NAMALWA (cell line): ENCODE measurements at regions not wholly inside any gene's neighbourhood (a gene's known extent, or its start where the extent isn't known, plus 50 kb on each side); places are given as distances from the start of the nearest gene placed in this dataset.
A peak's percentile ranks its signal among the peaks of the same experiment; 100 is the strongest.
"Not testable (repeated sequence)": the region's sequence is repeated elsewhere in the genome, so short reads cannot be mapped to it uniquely, and the experiment has no call there.

Experiments
- DNase-seq: peaks from one replicate; pipeline ENCODE4 v3.0.0-alpha.2; 2015; ENCODE audit warnings: low spot score

DNA sequence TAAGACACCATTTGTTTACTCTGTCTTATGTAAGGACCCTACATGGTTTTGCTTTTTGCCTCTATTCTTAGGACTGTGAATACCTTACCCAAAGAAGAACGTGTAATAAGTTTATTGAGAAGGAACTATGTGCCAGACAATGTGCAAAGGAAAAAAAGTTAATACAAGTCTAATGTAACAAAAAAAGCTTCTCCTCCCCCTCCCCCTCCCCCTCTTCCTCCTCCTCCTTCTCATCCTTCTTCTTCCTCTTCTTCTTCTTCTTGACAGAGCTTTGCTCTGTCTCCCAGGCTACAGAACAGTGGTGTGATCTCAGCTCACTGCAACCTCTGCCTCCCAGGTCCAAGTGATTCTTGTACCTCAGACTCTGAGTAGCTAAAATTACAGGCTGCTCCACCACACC is 50.9 kb upstream of the MITF start:
- DNase-seq: no peak

GRCh38 chr3:69687641-69688040 is 51.6 kb upstream of the MITF start:
- DNase-seq: no peak

DNA sequence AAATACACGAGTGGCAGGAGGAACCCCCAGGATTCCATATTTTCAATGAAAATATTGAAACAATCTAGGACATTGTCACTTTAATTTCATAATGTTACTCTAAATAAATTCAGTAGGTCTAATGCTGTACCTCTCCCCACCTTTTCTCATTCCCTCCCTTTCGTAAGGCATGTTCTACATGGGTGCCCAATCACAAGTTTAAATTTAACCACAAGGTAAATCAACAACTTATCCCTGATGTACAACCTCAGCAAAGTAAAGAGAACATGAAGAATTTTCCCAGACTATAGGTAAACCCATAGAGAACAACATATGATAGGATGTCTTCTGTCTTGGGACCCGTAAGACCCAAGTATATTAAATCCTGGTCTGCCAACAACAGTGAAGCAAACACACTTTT is 53.2 kb upstream of the MITF start:
- no peak for DNase-seq

GRCh38 chr3:69684309-69684961 is 54.8 kb upstream of the MITF start:
- DNase-seq: no peak

DNA sequence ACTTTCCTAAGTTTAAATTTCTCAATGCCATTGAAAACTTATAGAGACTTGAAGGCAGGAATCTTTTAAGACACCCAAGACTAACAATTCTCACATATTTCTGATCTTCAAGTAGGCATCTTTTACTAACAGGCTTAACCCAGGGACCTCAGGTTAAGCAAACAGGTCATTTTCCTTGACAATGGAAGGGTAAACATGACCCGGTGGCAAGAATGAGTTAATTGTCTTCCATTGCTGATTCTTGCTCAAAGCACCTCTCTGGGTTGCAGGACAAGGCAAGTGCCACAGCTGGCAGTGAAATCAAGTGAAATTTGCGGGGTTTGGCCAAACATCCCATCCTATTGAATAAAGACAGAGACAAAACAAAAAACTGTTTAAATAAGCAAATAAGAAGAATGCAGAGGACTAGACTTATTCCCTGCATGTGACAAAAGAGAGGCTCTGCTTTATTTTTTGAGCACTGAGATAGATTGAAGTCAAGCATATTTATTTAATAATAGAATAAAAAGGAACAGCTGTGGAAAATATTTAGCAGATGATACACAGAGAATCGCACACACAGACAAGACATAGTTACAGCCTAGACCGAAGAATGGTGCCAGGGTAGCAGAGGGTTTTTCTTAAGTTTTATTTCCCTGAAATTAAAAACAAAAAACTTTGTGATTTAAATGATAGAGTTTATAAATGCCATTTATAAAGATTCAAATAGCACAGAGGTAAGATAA is 56.0 kb upstream of the MITF start:
- no peak for DNase-seq

DNA sequence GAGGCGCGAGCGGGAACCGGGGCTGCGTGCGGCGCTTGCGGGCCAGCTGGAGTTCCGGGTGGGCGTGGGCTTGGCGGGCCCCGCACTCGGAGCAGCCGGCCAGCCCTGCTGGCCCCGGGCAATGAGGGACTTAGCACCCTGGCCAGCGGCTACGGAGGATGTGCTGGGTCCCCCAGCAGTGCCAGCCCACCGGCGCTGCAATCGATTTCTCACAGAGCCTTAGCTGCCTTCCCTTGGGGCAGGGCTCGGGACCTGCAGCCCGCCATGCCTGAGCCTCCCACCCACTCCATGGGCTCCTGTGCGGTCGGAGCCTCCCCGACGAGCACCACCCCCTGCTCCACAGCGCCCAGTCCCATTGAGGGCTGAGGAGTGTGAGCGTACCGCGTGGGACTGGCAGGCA is 61.8 kb upstream of the MITF start:
- not testable (repeated sequence) for DNase-seq

GRCh38 chr3:69675786-69676530 is 63.3 kb upstream of the MITF start:
- DNase-seq: no peak

DNA sequence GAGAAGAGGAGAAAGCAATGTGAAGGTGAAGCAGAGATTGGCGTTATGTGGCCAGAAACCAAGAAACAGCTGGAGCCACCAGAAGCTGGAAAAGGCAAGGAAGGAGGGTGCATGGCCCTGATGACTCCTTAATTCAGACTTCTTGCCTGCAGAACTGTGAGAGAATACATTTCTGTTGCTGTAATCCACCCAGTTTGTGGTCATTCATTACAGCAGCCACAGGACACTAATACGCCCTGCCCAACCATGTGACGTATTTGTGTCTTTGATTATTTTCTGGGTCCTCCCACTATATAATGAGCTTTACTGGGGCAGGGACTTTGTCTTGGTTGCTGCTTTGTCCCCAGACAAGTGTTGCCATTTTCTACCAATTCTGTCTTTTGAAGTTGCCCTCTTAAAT is 64.5 kb upstream of the MITF start:
- DNase-seq: no peak

DNA sequence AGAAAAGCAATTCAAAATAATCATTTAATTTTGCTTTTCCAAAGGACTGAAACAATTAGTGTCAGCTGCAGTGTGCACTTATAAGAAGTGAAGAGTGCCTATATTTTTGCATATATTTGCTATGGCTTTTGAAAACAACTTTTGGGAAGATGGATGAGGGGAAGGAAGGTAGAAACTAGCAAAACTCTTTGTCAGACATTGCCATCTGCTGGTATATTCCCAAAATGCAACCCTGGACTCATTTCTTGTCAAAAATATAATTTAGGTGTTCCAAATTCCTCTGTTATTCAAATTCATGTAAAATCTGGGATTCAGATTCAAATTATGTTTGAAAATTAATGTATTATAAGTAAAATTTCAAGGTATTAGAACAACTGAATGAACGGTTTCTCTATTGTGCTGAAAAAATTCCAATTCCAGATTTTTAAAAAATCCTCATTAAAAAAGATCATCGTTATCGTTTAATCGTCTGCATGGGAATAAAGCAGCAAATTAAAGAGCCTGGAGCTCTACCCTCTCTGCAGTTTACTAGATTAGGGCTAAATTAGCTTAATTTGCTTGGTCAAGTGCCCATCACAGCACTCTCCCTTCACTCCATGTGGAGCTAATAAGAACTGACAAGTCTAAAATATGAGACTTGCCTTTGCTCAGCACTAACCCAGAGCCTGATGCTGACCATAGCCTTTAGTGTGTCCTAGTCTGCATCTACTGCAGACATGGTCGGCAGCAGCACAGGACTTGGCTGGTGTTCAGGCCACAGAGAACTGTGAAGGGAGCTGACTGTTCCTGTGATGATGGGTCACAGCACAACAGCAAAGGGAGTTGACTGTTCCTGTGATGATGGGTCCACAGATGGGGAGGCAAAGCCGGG is 67.9 kb upstream of the MITF start:
- DNase-seq: peak; percentile 40

- DNase-seq: no peak
These were observed 70.2 kb upstream of the MITF start for GRCh38 chr3:69669070-69669469.

- DNase-seq: no peak
These were observed 74.1 kb upstream of the MITF start for GRCh38 chr3:69665026-69665737.

GRCh38 chr3:69660631-69661030 is 78.6 kb upstream of the MITF start:
- no peak for DNase-seq

DNA sequence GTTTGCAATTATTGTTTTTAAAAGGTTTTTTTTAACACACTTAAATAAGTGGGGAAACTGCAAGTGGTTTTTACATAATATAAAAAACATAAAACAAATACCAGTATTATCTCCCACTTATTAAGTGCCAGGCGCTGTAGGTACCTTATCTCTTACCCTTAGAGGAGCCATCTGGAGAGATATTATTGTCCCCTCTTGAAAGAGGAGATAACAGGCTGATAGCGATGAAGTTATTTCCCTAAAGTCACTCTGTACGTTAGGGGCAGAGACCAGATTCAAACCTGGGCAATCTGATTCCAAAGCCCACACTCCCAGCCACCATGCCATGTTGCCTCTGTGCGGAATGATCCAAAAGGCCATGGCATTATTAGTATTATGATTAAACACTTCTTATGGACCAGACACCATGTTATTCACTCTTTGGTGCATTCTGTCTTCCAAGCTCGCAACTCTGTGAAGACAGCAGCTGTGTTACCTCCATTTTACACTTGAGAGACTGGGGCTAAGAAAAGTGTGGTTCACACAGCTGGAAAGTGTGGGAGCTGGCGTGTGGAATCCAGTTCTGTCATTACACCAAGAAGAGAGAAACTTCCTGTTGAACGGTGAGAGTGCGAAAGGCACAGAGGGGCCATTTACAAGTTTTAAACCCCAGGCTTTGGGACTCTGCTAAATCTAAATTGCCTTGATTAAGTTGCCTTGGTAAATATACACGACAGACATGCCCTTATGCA is 79.9 kb upstream of the MITF start:
- no peak for DNase-seq

DNA sequence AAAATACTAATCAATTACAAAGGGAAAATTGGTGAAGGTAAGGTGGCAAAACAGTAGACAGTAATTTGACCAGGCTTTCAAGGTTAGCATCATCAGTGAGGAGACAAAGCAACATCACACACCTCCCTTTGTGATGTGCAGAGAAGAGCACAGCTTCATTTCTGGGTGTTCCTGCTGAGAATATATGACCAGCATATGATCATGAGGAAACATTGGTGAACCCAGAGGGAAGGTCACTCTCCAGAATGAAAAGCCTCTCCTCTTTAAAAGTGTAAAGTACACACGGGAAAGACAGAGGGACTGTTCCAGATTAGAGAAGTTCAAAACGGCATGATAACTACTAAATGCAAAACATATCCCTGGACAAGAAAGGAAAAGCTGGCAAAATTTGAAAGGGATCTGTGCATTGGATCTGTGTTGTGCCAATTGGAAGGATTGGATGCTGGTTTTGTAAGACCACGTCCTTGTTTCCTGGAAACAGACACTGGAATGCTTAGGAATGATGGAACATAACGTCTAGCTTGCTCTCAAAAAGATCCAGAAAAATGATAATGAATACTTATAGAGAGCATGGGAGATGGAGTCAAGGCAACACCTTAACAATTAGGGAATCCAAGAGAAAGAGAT is 80.6 kb upstream of the MITF start:
- DNase-seq: no peak

DNA sequence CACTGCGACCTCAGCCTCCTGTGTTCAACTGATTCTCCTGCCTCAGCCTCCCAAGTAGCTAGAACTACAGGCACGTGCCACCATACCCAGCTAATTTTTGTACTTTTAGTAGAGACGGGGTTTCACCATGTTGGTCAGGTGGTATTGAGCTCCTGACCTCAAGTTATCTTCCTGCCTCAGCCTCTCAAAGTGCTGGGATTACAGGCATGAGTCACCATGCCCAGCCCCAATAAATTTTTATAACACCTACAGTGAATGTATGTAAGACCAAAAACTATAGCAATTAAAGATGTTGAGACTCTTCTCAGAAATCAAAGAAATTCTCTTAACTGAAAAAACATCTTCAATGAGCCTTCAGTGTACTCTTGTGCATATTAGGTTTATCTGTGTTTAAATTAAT is 82.2 kb upstream of the MITF start:
- not testable (repeated sequence) for DNase-seq

GRCh38 chr3:69651765-69652164 is 87.5 kb upstream of the MITF start:
- DNase-seq: no peak

- no peak for DNase-seq
These were observed 89.2 kb upstream of the MITF start for GRCh38 chr3:69650066-69650419.

GRCh38 chr3:69649120-69650065 is 89.9 kb upstream of the MITF start:
- DNase-seq: no peak

- DNase-seq: no peak
These were observed 91.1 kb upstream of the MITF start for GRCh38 chr3:69648126-69648525.
